H9 (cell line): ENCODE measurements at regions not wholly inside any gene's neighbourhood (a gene's known extent, or its start where the extent isn't known, plus 50 kb on each side); places are given as distances from the start of the nearest gene placed in this dataset.

ENCODE experiments used
- DNase-seq: peaks from one replicate; pipeline ENCODE4 v3.0.0-alpha.2; 2017
- H2AFZ ChIP-seq: one replicate; pipeline ENCODE4 v1.6.1; 2013; ENCODE audit warnings: mild to moderate bottlenecking, low read length, control low read depth, moderate library complexity
- H2AK5ac ChIP-seq: 2 replicates; pipeline ENCODE4 v1.6.1; 2013; ENCODE audit warnings: low read length, control low read depth, mixed read lengths; ENCODE audit not compliant: insufficient read length
- H2BK120ac ChIP-seq: one replicate; pipeline ENCODE4 v1.6.1; 2013; ENCODE audit warnings: low read depth, mild to moderate bottlenecking, low read length, control low read depth, inconsistent platforms; ENCODE audit not compliant: poor library complexity, severe bottlenecking
- H2BK12ac ChIP-seq: 2 replicates; pipeline ENCODE4 v1.6.1; 2013; ENCODE audit warnings: low read length, control low read depth, mixed read lengths, low read depth; ENCODE audit not compliant: insufficient read length
- H2BK15ac ChIP-seq: 2 replicates; pipeline ENCODE4 v1.6.1; 2013; ENCODE audit warnings: low read depth, low read length, control low read depth
- H2BK20ac ChIP-seq: one replicate; pipeline ENCODE4 v1.6.1; 2013; ENCODE audit warnings: low read depth, mild to moderate bottlenecking, low read length, control low read depth, inconsistent platforms; ENCODE audit not compliant: poor library complexity, severe bottlenecking
- H2BK5ac ChIP-seq: 2 replicates; pipeline ENCODE4 v1.6.1; 2013; ENCODE audit warnings: low read length, control low read depth, mixed read lengths; ENCODE audit not compliant: insufficient read length
- H3K14ac ChIP-seq: 2 replicates; pipeline ENCODE4 v1.6.1; 2013; ENCODE audit warnings: low read length, control low read depth; ENCODE audit not compliant: insufficient read depth
- H3K18ac ChIP-seq: 2 replicates; pipeline ENCODE4 v1.6.1; 2013; ENCODE audit warnings: low read depth, mild to moderate bottlenecking, mixed read lengths, low read length, control low read depth; ENCODE audit not compliant: insufficient read length
- H3K23ac ChIP-seq: 2 replicates; pipeline ENCODE4 v1.6.1; 2013; ENCODE audit warnings: low read length, control low read depth, mixed read lengths, low read depth; ENCODE audit not compliant: insufficient read length
- H3K23me2 ChIP-seq: 2 replicates; pipeline ENCODE4 v1.6.1; 2013; ENCODE audit warnings: low read depth, mild to moderate bottlenecking, mixed read lengths, low read length, control low read depth; ENCODE audit not compliant: insufficient read length, poor library complexity, severe bottlenecking
- H3K27ac ChIP-seq: 2 replicates; pipeline ENCODE4 v1.5.1; 2013; ENCODE audit warnings: low read length, control low read depth, mixed read lengths, low read depth; ENCODE audit not compliant: insufficient read length
- H3K27me3 ChIP-seq: 2 replicates; pipeline ENCODE4 v1.6.1; 2013; ENCODE audit warnings: low read length, control low read depth, inconsistent platforms; ENCODE audit not compliant: insufficient read depth
- H3K4ac ChIP-seq: 2 replicates; pipeline ENCODE4 v1.6.1; 2013; ENCODE audit warnings: low read depth, mild to moderate bottlenecking, control low read depth, inconsistent platforms, low read length, moderate library complexity
- H3K4me1 ChIP-seq: 2 replicates; pipeline ENCODE4 v1.6.1; 2013; ENCODE audit warnings: low read length, control low read depth, inconsistent platforms; ENCODE audit not compliant: insufficient read depth
- H3K4me2 ChIP-seq: 2 replicates; pipeline ENCODE4 v1.6.1; 2013; ENCODE audit warnings: low read length, control low read depth, mixed read lengths; ENCODE audit not compliant: insufficient read length, insufficient read depth
- H3K56ac ChIP-seq: 2 replicates; pipeline ENCODE4 v1.6.1; 2013; ENCODE audit warnings: low read depth, mild to moderate bottlenecking, mixed read lengths, low read length, control low read depth; ENCODE audit not compliant: insufficient read length
- H3K79me1 ChIP-seq: 2 replicates; pipeline ENCODE4 v1.6.1; 2013; ENCODE audit warnings: low read depth, mild to moderate bottlenecking, moderate library complexity, low read length, control low read depth, inconsistent platforms; ENCODE audit not compliant: insufficient read depth, poor library complexity, severe bottlenecking
- H3K79me2 ChIP-seq: 2 replicates; pipeline ENCODE4 v1.6.1; 2013; ENCODE audit warnings: low read length, control low read depth, inconsistent platforms; ENCODE audit not compliant: insufficient read depth
- H3K9ac ChIP-seq: 2 replicates; pipeline ENCODE4 v1.6.1; 2013; ENCODE audit warnings: low read length, control low read depth, mixed read lengths; ENCODE audit not compliant: insufficient read length; ENCODE audit errors: extremely low read depth
- H3K9me3 ChIP-seq: one replicate; pipeline ENCODE4 v1.6.1; 2013; ENCODE audit warnings: low read depth, low read length, inconsistent platforms; ENCODE audit not compliant: control insufficient read depth
- H3T11ph ChIP-seq: one replicate; pipeline ENCODE4 v1.6.1; 2013; ENCODE audit warnings: mild to moderate bottlenecking, low read length, control low read depth, inconsistent platforms
- H4K20me1 ChIP-seq: one replicate; pipeline ENCODE4 v1.6.1; 2013; ENCODE audit not compliant: control insufficient read depth, insufficient read length, insufficient read depth
- H4K5ac ChIP-seq: 2 replicates; pipeline ENCODE4 v1.6.1; 2013; ENCODE audit warnings: low read depth, mild to moderate bottlenecking, mixed read lengths, low read length, control low read depth; ENCODE audit not compliant: insufficient read length
- H4K8ac ChIP-seq: replicated peaks from 2 replicates; pipeline ENCODE4 v1.6.1; 2013; ENCODE audit warnings: low read length, control low read depth, mixed read lengths, low read depth; ENCODE audit not compliant: insufficient read length
- H4K91ac ChIP-seq: 2 replicates; pipeline ENCODE4 v1.6.1; 2013; ENCODE audit warnings: low read depth, mild to moderate bottlenecking, moderate library complexity, mixed read lengths, low read length, control low read depth; ENCODE audit not compliant: insufficient read length
- H3K27ac Mint-ChIP-seq, 3 experiments: 2 replicates in 2 of 3; 3 replicates in 1 of 3; pipeline ENCODE4 v1.8.0; 2020 to 2021; ENCODE audit warnings: mixed read lengths in 3 of 3, mild to moderate bottlenecking in 1 of 3, moderate library complexity in 1 of 3
- H3K27me3 Mint-ChIP-seq: 2 replicates; pipeline ENCODE4 v1.8.0; 2021; ENCODE audit warnings: low read depth, mild to moderate bottlenecking, moderate library complexity, mixed read lengths
- H3K36me3 Mint-ChIP-seq, 3 experiments: 2 replicates in 2 of 3; 3 replicates in 1 of 3; pipeline ENCODE4 v1.8.0; 2020 to 2021; ENCODE audit warnings: low read depth in 3 of 3, mixed read lengths in 3 of 3; ENCODE audit not compliant: insufficient read depth in 1 of 3
- H3K4me1 Mint-ChIP-seq, 2 experiments: 2 replicates each; pipeline ENCODE4 v1.8.0; 2020; ENCODE audit warnings: mixed read lengths in 2 of 2
- H3K4me3 Mint-ChIP-seq, 2 experiments: 2 replicates in 1 of 2; 3 replicates in 1 of 2; pipeline ENCODE4 v1.8.0; 2020 to 2021; ENCODE audit warnings: mild to moderate bottlenecking in 2 of 2, mixed read lengths in 2 of 2, moderate library complexity in 1 of 2
- H3K9me3 Mint-ChIP-seq, 2 experiments: 2 replicates in 1 of 2; 3 replicates in 1 of 2; pipeline ENCODE4 v1.8.0; 2020; ENCODE audit warnings: mild to moderate bottlenecking in 2 of 2, mixed read lengths in 2 of 2, moderate library complexity in 1 of 2
- WGBS: extraction: QIAGEN DNeasy Blood & Tissue Kit; methylation state at CpG from one replicate; pipeline ENCODE4 v1.1.7; 2013; ENCODE audit warnings: missing lambda C conversion rate, low lambda C conversion rate, mixed read lengths; ENCODE audit not compliant: insufficient read length; ENCODE audit errors: extremely low coverage; 5-methylcytosine and 5-hydroxymethylcytosine counted together
- TF ChIP-seq, protein P1 (sequence below): fragments of 200-600 bp; sonication (generic); conservative IDR thresholded peaks from 3 replicates; pipeline ENCODE4 v1.8.0; 2021; ENCODE audit warnings: antibody characterized with exemption, mild to moderate bottlenecking

- H4K20me1 ChIP-seq: no peaks in the 10 kb centered on the region
- no peaks in the 10 kb centered on the region for H3K79me2 ChIP-seq
- H3K4ac ChIP-seq: no peak overlapping the region
- H4K91ac ChIP-seq: no peak overlapping the region
- no peak overlapping the region for H2BK5ac ChIP-seq
- H2BK20ac ChIP-seq: no peak overlapping the region
- H2BK120ac ChIP-seq: no peak overlapping the region
- no peaks in the 10 kb centered on the region for H3K79me1 ChIP-seq
- no peak overlapping the region for H4K8ac ChIP-seq
- no peak overlapping the region for H2AFZ ChIP-seq
- no peaks in the 10 kb centered on the region for H3K9me3 ChIP-seq
- H3K36me3 Mint-ChIP-seq: no peaks in the 10 kb centered on the region
- H3K9me3 Mint-ChIP-seq: peaks cover 0 to 1% of the 10 kb centered on the region in 2 experiments; a peak in 1 of 5 replicates
- H3T11ph ChIP-seq: no peak overlapping the region
- no CpG with 5 or more reads among the region's 2 CpGs for WGBS
- H3K4me1 ChIP-seq: no peaks in the 10 kb centered on the region
- TF ChIP-seq, protein P1, sequence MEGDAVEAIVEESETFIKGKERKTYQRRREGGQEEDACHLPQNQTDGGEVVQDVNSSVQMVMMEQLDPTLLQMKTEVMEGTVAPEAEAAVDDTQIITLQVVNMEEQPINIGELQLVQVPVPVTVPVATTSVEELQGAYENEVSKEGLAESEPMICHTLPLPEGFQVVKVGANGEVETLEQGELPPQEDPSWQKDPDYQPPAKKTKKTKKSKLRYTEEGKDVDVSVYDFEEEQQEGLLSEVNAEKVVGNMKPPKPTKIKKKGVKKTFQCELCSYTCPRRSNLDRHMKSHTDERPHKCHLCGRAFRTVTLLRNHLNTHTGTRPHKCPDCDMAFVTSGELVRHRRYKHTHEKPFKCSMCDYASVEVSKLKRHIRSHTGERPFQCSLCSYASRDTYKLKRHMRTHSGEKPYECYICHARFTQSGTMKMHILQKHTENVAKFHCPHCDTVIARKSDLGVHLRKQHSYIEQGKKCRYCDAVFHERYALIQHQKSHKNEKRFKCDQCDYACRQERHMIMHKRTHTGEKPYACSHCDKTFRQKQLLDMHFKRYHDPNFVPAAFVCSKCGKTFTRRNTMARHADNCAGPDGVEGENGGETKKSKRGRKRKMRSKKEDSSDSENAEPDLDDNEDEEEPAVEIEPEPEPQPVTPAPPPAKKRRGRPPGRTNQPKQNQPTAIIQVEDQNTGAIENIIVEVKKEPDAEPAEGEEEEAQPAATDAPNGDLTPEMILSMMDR: no peak
- no peak overlapping the region for H2AK5ac ChIP-seq
- no peak overlapping the region for H3K4me3 Mint-ChIP-seq
- H3K18ac ChIP-seq: no peak overlapping the region
- no peak overlapping the region for H3K4me2 ChIP-seq
- DNase-seq: no peak
- H3K27me3 Mint-ChIP-seq: no peaks in the 10 kb centered on the region
- H3K14ac ChIP-seq: no peak overlapping the region
- no peak overlapping the region for H3K23ac ChIP-seq
- no peaks in the 10 kb centered on the region for H3K27me3 ChIP-seq
- H3K9ac ChIP-seq: no peak overlapping the region
- no peak overlapping the region for H3K27ac ChIP-seq
- H2BK12ac ChIP-seq: no peak overlapping the region
- no peaks in the 10 kb centered on the region for H3K23me2 ChIP-seq
- H2BK15ac ChIP-seq: no peak overlapping the region
- no peak overlapping the region for H3K56ac ChIP-seq
- no peaks in the 10 kb centered on the region for H3K4me1 Mint-ChIP-seq
- no peak overlapping the region for H4K5ac ChIP-seq
- no peak overlapping the region for H3K27ac Mint-ChIP-seq
Observed at GRCh38 chr2:188751816-188752215, 222.4 kb upstream of the COL3A1 start.
